Adrenal gland (tissue), 5 donors: ENCODE measurements at regions not wholly inside any gene's neighbourhood (a gene's known extent, or its start where the extent isn't known, plus 50 kb on each side); places are given as distances from the start of the nearest gene placed in this dataset.

ENCODE experiments used
- CTCF ChIP-seq, 6 experiments: fragments of 450-650 bp in 4 of 6; fragments of 200-600 bp in 2 of 6; sonication (generic) in 1 of 6; IDR thresholded peaks; 1 replicate in 5 of 6; 2 replicates in 1 of 6; pipeline versions ENCODE4 v1.5.1 to v1.8.0; 2016 to 2021; ENCODE audit warnings: antibody characterized with exemption in 6 of 6, mild to moderate bottlenecking in 2 of 6, moderate library complexity in 1 of 6
- POLR2A ChIP-seq, 2 donors: fragments of 450-650 bp; IDR thresholded peaks; one replicate each; pipeline ENCODE4 v1.6.1; 2017; ENCODE audit warnings: antibody characterized with exemption in 2 of 2, mild to moderate bottlenecking in 2 of 2, moderate library complexity in 1 of 2
- donor health status: DM: no; HTN: no; CAD: no.

- TF ChIP-seq CTCF (IDR thresholded peaks at IDR 0.05) (no peak), POLR2A (IDR thresholded peaks at IDR 0.05) (no peak)
Measured at GRCh38 chr20:47925593-47925992, 140.3 kb upstream of the SULF2 start.
